Progenitor cell of endocrine pancreas (in vitro differentiated cells): ENCODE measurements at regions not wholly inside any gene's neighbourhood (a gene's known extent, or its start where the extent isn't known, plus 50 kb on each side); places are given as distances from the start of the nearest gene placed in this dataset.
"Not testable (repeated sequence)": the region's sequence is repeated elsewhere in the genome, so short reads cannot be mapped to it uniquely, and the experiment has no call there.

Experiments used
- DNase-seq: peaks from one replicate; pipeline ENCODE4 v3.0.0; 2021; ENCODE audit warnings: low spot score; ENCODE audit not compliant: unreplicated experiment
- H3K27ac Mint-ChIP-seq: 2 replicates; pipeline ENCODE4 v1.8.0; 2021; ENCODE audit warnings: mild to moderate bottlenecking, moderate library complexity, mixed read lengths
- H3K27me3 Mint-ChIP-seq: 2 replicates; pipeline ENCODE4 v1.8.0; 2021; ENCODE audit warnings: mixed read lengths
- H3K36me3 Mint-ChIP-seq: 2 replicates; pipeline ENCODE4 v1.8.0; 2022; ENCODE audit warnings: mixed read lengths; ENCODE audit not compliant: insufficient read depth
- H3K4me1 Mint-ChIP-seq: 2 replicates; pipeline ENCODE4 v1.8.0; 2021; ENCODE audit warnings: low read depth, mixed read lengths
- H3K4me3 Mint-ChIP-seq: 2 replicates; pipeline ENCODE4 v1.8.0; 2021; ENCODE audit warnings: low read depth, mild to moderate bottlenecking, moderate library complexity, mixed read lengths
- H3K9me3 Mint-ChIP-seq: 2 replicates; pipeline ENCODE4 v1.8.0; 2021; ENCODE audit warnings: low read depth, mixed read lengths
- CTCF ChIP-seq: fragments of 200-600 bp; sonication (generic); IDR thresholded peaks from one replicate; pipeline ENCODE4 v1.5.0; 2021; ENCODE audit warnings: antibody characterized with exemption, mild to moderate bottlenecking; ENCODE audit not compliant: unreplicated experiment

- TF ChIP-seq CTCF = no peak
- no peak for DNase-seq
- peaks cover 32% of the 10 kb centered on the region for H3K27me3 Mint-ChIP-seq
- H3K27ac Mint-ChIP-seq = no peak overlapping the region
- no peaks in the 10 kb centered on the region for H3K9me3 Mint-ChIP-seq
- no peaks in the 10 kb centered on the region for H3K36me3 Mint-ChIP-seq
- peak overlapping the region; percentile 59 for H3K4me3 Mint-ChIP-seq
- H3K4me1 Mint-ChIP-seq = peaks cover 13% of the 10 kb centered on the region
These were observed 96.0 kb downstream of the ANXA2R start for GRCh38 chr5:42943931-42944631.

GRCh38 chr5:42940853-42941252 is 99.3 kb downstream of the ANXA2R start:
- Mint-ChIP-seq H3K4me3 (no peak overlapping the region), H3K9me3 (no peaks in the 10 kb centered on the region), H3K27ac (no peak overlapping the region), H3K4me1 (peaks cover 13% of the 10 kb centered on the region), H3K27me3 (peaks cover 32% of the 10 kb centered on the region), H3K36me3 (no peaks in the 10 kb centered on the region)
- no peak for TF ChIP-seq CTCF
- no peak for DNase-seq

GRCh38 chr5:42932011-42932410 is 108.1 kb downstream of the ANXA2R start:
- not testable (repeated sequence) for H3K4me3 Mint-ChIP-seq, H3K27ac Mint-ChIP-seq, DNase-seq, H3K4me1 Mint-ChIP-seq, H3K36me3 Mint-ChIP-seq, H3K27me3 Mint-ChIP-seq
- peaks cover 14% of the 10 kb centered on the region for H3K9me3 Mint-ChIP-seq

GRCh38 chr5:42931451-42931850 is 108.7 kb downstream of the ANXA2R start:
- not testable (repeated sequence) for H3K4me3 Mint-ChIP-seq, H3K27ac Mint-ChIP-seq, H3K27me3 Mint-ChIP-seq, H3K36me3 Mint-ChIP-seq, DNase-seq, H3K4me1 Mint-ChIP-seq
- peaks cover 14% of the 10 kb centered on the region for H3K9me3 Mint-ChIP-seq

- peaks cover 14% of the 10 kb centered on the region for H3K9me3 Mint-ChIP-seq
- H3K27me3 Mint-ChIP-seq = no peaks in the 10 kb centered on the region
These were observed 109.2 kb downstream of the ANXA2R start for GRCh38 chr5:42930934-42931333.

GRCh38 chr5:42929871-42930270 is 110.2 kb downstream of the ANXA2R start:
- Mint-ChIP-seq H3K9me3 (peaks cover 14% of the 10 kb centered on the region), H3K36me3 (peaks cover 2% of the 10 kb centered on the region), H3K4me3 (no peak overlapping the region), H3K27ac (no peak overlapping the region), H3K27me3 (no peaks in the 10 kb centered on the region), H3K4me1 (no peaks in the 10 kb centered on the region)
- no peak for TF ChIP-seq CTCF
- DNase-seq = no peak

More at GRCh38 chr5:42930934-42931333, 109.2 kb downstream of the ANXA2R start:
- no peak overlapping the region for H3K27ac Mint-ChIP-seq
- TF ChIP-seq CTCF = no peak
- H3K36me3 Mint-ChIP-seq = peaks cover 2% of the 10 kb centered on the region
- DNase-seq = no peak
- H3K4me1 Mint-ChIP-seq = no peaks in the 10 kb centered on the region
- no peak overlapping the region for H3K4me3 Mint-ChIP-seq
